GM23248 (cell line): ENCODE measurements at regions not wholly inside any gene's neighbourhood (a gene's known extent, or its start where the extent isn't known, plus 50 kb on each side); places are given as distances from the start of the nearest gene placed in this dataset.

Experiments
- DNase-seq: peaks from one replicate; pipeline ENCODE4 v3.0.0-alpha.2; 2015
- H2AFZ ChIP-seq: fragments of 200-600 bp; sonication (generic); 2 replicates; pipeline ENCODE4 v1.6.1; 2016; ENCODE audit warnings: antibody characterized with exemption
- H3F3A ChIP-seq: fragments of 200-600 bp; sonication (generic); 2 replicates; pipeline ENCODE4 v1.6.1; 2016; ENCODE audit warnings: mild to moderate bottlenecking, antibody characterized with exemption, mixed run types; ENCODE audit not compliant: insufficient read depth
- H3K27ac ChIP-seq: fragments of 200-600 bp; sonication (generic); 2 replicates; pipeline ENCODE4 v1.5.1; 2016; ENCODE audit warnings: mild to moderate bottlenecking
- H3K27me3 ChIP-seq: fragments of 200-600 bp; sonication (generic); replicated peaks from 2 replicates; pipeline ENCODE4 v1.6.1; 2016; ENCODE audit warnings: mild to moderate bottlenecking; ENCODE audit not compliant: insufficient read depth
- H3K36me3 ChIP-seq: fragments of 200-600 bp; sonication (generic); 2 replicates; pipeline ENCODE4 v1.6.1; 2016; ENCODE audit warnings: low read depth, mild to moderate bottlenecking
- H3K4me1 ChIP-seq: fragments of 200-600 bp; sonication (generic); 2 replicates; pipeline ENCODE4 v1.6.1; 2016; ENCODE audit warnings: mild to moderate bottlenecking; ENCODE audit not compliant: insufficient read depth
- H3K4me2 ChIP-seq: fragments of 200-600 bp; sonication (generic); one replicate; pipeline ENCODE4 v1.6.1; 2016; ENCODE audit warnings: mild to moderate bottlenecking; ENCODE audit not compliant: unreplicated experiment
- H3K4me3 ChIP-seq: fragments of 200-600 bp; sonication (generic); 2 replicates; pipeline ENCODE4 v1.5.1; 2016; ENCODE audit warnings: mild to moderate bottlenecking
- H3K79me2 ChIP-seq: fragments of 200-600 bp; sonication (generic); 2 replicates; pipeline ENCODE4 v1.6.1; 2016; ENCODE audit warnings: mild to moderate bottlenecking; ENCODE audit not compliant: insufficient read depth
- H3K9ac ChIP-seq: fragments of 200-600 bp; sonication (generic); 2 replicates; pipeline ENCODE4 v1.6.1; 2016; ENCODE audit warnings: mild to moderate bottlenecking
- H3K9me2 ChIP-seq: fragments of 200-600 bp; sonication (generic); 2 replicates; pipeline ENCODE4 v1.6.1; 2016; ENCODE audit warnings: mixed run types, mild to moderate bottlenecking, moderate library complexity; ENCODE audit not compliant: insufficient read depth
- H3K9me3 ChIP-seq: fragments of 200-600 bp; sonication (generic); one replicate; pipeline ENCODE4 v1.6.1; 2017; ENCODE audit warnings: low read depth
- H4K20me1 ChIP-seq: fragments of 200-600 bp; sonication (generic); 2 replicates; pipeline ENCODE4 v1.6.0; 2016; ENCODE audit not compliant: insufficient read depth
- EZH2 ChIP-seq: fragments of 200-600 bp; sonication (generic); IDR thresholded peaks from 2 replicates; pipeline ENCODE4 v1.6.1; 2018; ENCODE audit warnings: antibody characterized with exemption, mild to moderate bottlenecking; ENCODE audit not compliant: insufficient read depth, poor library complexity, severe bottlenecking
- EZH2phosphoT487 ChIP-seq: fragments of 200-600 bp; sonication (generic); IDR thresholded peaks from 2 replicates; pipeline ENCODE4 v1.6.1; 2018; ENCODE audit warnings: antibody characterized with exemption, moderate library complexity, mild to moderate bottlenecking, low read depth; ENCODE audit not compliant: insufficient read depth
- WGBS, 2 experiments: methylation state at CpG; one replicate each; pipeline ENCODE4 v1.1.6; 2015 to 2017; ENCODE audit warnings: low lambda C conversion rate in 2 of 2, low coverage in 1 of 2; ENCODE audit errors: missing lambda C conversion rate in 2 of 2; 5-methylcytosine and 5-hydroxymethylcytosine counted together
- in situ Hi-C: fragments of 300-500 bp; cut with MboI; formaldehyde crosslinking; loops from 2 replicates; pipeline ENCODE4 v1.15.0; 2020

- H3K79me2 ChIP-seq: no peaks in the 10 kb centered on the region
- in situ Hi-C loops: loop anchor here (10.0 kb wide), 3 partner anchors 205 to 745 kb away; no protein-coding TSS in a partner anchor
These were observed 56.4 kb upstream of the RNU6-8 start for GRCh38 chr14:32259368-32260013.

GRCh38 chr14:32263939-32264567 is 61.0 kb upstream of the RNU6-8 start:
- no peaks in the 10 kb centered on the region for H3K79me2 ChIP-seq
- no peak overlapping the region for H3K4me3 ChIP-seq
- peaks cover 7% of the 10 kb centered on the region; the same call in 1 of the 2 replicates for H3K4me1 ChIP-seq
- H3K9me3 ChIP-seq: no peaks in the 10 kb centered on the region
- H2AFZ ChIP-seq: no peak overlapping the region
- H3K27me3 ChIP-seq: no peaks in the 10 kb centered on the region
- 0 out of 2 replicates have a peak, but pooled peaks cover 5% of the 10 kb centered on the region for H3F3A ChIP-seq
- no peak overlapping the region for H3K4me2 ChIP-seq
- 77 to 81% methylated on average over 1 of the region's 1 CpG for WGBS, 2 experiments
- H3K27ac ChIP-seq: no peak overlapping the region
- H3K9me2 ChIP-seq: no peaks in the 10 kb centered on the region
- in situ Hi-C loops: no loop called here
- TF ChIP-seq EZH2: no peak
- TF ChIP-seq EZH2phosphoT487: no peak
- no peaks in the 10 kb centered on the region for H4K20me1 ChIP-seq
- DNase-seq: no peak
- H3K36me3 ChIP-seq: no peaks in the 10 kb centered on the region
- H3K9ac ChIP-seq: no peak overlapping the region

More at GRCh38 chr14:32259368-32260013, 56.4 kb upstream of the RNU6-8 start:
- Histone ChIP-seq H3K9me3 (no peaks in the 10 kb centered on the region), H3K4me3 (no peak overlapping the region), H3K9ac (no peak overlapping the region), H3F3A (peaks cover 5% of the 10 kb centered on the region; the same call in 1 of the 2 replicates), H3K27ac (no peak overlapping the region), H3K4me1 (peaks cover 18% of the 10 kb centered on the region), H3K27me3 (no peaks in the 10 kb centered on the region), H3K36me3 (no peaks in the 10 kb centered on the region), H3K9me2 (no peaks in the 10 kb centered on the region), H4K20me1 (no peaks in the 10 kb centered on the region), H2AFZ (no peak overlapping the region), H3K4me2 (no peak overlapping the region)
- DNase-seq: peak; percentile 57
- no peak for TF ChIP-seq EZH2
- TF ChIP-seq EZH2phosphoT487: no peak

GRCh38 chr14:32265584-32265983 is 62.5 kb upstream of the RNU6-8 start:
- no peak for TF ChIP-seq EZH2
- TF ChIP-seq EZH2phosphoT487: no peak
- no peaks in the 10 kb centered on the region for H3K79me2 ChIP-seq
- in situ Hi-C loops: no loop called here
- 27 to 28% methylated on average over 2 of the region's 2 CpGs for WGBS, 2 experiments
- no peak overlapping the region for H3K9ac ChIP-seq
- H3F3A ChIP-seq: no peaks in the 10 kb centered on the region
- H3K36me3 ChIP-seq: no peaks in the 10 kb centered on the region
- no peak overlapping the region for H2AFZ ChIP-seq
- H3K4me3 ChIP-seq: no peak overlapping the region
- DNase-seq: no peak
- H3K27ac ChIP-seq: no peak overlapping the region
- no peaks in the 10 kb centered on the region for H4K20me1 ChIP-seq
- H3K9me3 ChIP-seq: no peaks in the 10 kb centered on the region
- H3K4me1 ChIP-seq: no peaks in the 10 kb centered on the region
- no peaks in the 10 kb centered on the region for H3K9me2 ChIP-seq
- H3K27me3 ChIP-seq: no peaks in the 10 kb centered on the region
- H3K4me2 ChIP-seq: no peak overlapping the region

GRCh38 chr14:32277998-32278397 is 51.1 kb upstream of the AKAP6 start:
- TF ChIP-seq EZH2 (no peak), EZH2phosphoT487 (no peak)
- no peaks in the 10 kb centered on the region; the same call in 1 of the 2 replicates for H3K27me3 ChIP-seq
- H3K36me3 ChIP-seq: peaks cover 4% of the 10 kb centered on the region; the same call in 1 of the 2 replicates
- no peaks in the 10 kb centered on the region for H3F3A ChIP-seq
- no peaks in the 10 kb centered on the region for H3K79me2 ChIP-seq
- no peak overlapping the region for H3K9ac ChIP-seq
- H3K4me2 ChIP-seq: no peak overlapping the region
- H3K9me2 ChIP-seq: no peaks in the 10 kb centered on the region; the same call in 1 of the 2 replicates
- no peak overlapping the region for H2AFZ ChIP-seq
- in situ Hi-C loops: no loop called here
- H3K27ac ChIP-seq: no peak overlapping the region
- H3K4me3 ChIP-seq: no peak overlapping the region
- DNase-seq: no peak
- no peaks in the 10 kb centered on the region for H3K4me1 ChIP-seq
- 33 to 43% methylated on average over 3 of the region's 3 CpGs for WGBS, 2 experiments
- no peaks in the 10 kb centered on the region for H4K20me1 ChIP-seq
- no peaks in the 10 kb centered on the region for H3K9me3 ChIP-seq
